ENCODE measurements at regions not wholly inside any gene's neighbourhood (a gene's known extent, or its start where the extent isn't known, plus 50 kb on each side); places are given as distances from the start of the nearest gene placed in this dataset.
"Not testable (repeated sequence)": the region's sequence is repeated elsewhere in the genome, so short reads cannot be mapped to it uniquely, and the experiment has no call there.

DNA sequence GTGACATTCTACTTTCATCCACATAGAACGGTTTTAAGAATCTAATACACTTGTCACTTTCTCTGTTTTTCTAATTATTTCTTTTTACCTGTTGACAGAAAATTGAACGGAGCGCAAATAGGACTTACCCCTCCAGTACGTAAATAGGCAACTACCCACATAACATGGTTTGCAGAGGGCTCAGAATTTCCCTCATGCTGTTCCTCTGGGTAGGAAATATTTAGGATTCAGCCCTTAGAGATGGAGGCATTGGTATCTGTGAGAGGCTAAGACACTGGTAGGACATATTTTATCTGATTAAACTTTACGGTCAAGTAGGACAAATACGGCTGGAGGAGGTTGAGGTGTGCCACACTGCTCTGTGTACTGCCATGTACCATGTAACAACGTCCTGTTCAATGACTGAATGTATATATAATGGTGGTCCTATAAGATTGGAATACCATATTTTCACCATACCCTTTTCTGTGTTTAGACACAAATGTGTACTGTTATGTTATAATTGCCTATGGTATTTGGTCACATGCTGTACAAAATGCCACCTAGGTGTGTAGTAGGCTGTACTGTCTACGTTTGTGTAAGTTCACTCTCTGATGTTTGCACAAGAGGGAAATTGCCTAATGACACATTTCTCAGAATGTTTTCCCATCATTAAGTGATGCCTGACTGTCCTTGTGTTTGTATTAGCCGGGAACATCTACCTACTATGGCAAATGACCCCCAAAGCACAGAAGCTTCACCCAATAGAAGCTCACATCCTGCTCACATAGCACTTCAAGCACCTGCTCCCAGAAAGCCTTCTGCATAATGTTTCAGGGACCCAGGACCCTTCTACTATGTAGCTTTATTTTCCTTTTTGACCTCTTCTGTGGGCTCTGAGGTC lies 429.4 kb upstream of the AKR1E2 start:
- H3K4me3 ChIP-seq (ENCODE audit: low read depth, low read length), result no peak overlapping the region
- no peak for TF ChIP-seq CTCF (IDR thresholded peaks at IDR 0.05; ENCODE audit: low read depth, low read length)

DNA sequence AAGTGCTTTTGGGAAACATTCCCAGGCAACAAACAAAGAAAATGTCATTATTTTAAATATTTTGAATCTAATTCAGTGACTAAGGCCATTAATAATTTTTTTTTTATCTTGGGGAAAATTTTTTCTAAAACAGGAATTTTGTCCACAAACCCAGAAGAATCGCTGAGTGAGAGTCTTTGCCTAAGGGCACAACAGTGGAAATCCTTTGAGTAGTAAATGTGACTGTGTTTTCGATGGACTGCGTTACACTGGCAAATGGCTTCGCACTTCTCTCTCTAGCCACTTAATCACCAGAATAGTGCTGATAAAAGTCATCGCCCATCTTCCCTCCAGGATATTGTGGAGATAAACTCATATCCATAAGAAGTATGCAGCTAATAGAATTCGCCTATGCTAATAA lies 430.3 kb upstream of the AKR1E2 start:
- H3K4me3 ChIP-seq (ENCODE audit: low read depth, low read length), result no peak overlapping the region
- TF ChIP-seq CTCF (IDR thresholded peaks at IDR 0.05; ENCODE audit: low read depth, low read length), result no peak

DNA sequence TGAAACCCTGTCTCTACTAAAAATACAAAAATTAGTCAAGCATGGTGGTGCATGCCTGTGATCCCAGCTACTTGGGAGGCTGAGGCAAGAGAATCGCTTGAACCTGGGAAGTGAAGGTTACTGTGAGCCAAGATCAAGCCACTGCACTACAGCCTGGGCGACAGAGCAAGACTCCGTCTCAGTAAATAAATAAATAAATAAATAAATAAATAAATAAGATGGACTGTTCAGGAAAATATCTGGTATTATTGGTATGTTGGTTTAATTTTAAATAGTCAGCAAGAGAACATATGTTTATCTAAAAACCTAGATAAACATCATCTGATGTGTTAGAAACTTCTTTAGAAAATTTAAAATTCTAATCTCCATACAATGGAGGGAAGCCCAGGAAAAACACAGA lies 431.6 kb upstream of the AKR1E2 start:
- not testable (repeated sequence) for H3K4me3 ChIP-seq (ENCODE audit: low read depth, low read length)

- TF ChIP-seq CTCF (IDR thresholded peaks at IDR 0.05; ENCODE audit: low read depth, low read length), result no peak
- H3K4me3 ChIP-seq (ENCODE audit: low read depth, low read length), result no peak overlapping the region
These were observed 434.3 kb upstream of the AKR1E2 start for GRCh38 chr10:4391683-4392082.

GRCh38 chr10:4390219-4390618 lies 435.8 kb upstream of the AKR1E2 start:
- no peak for TF ChIP-seq CTCF (IDR thresholded peaks at IDR 0.05; ENCODE audit: low read depth, low read length)

DNA sequence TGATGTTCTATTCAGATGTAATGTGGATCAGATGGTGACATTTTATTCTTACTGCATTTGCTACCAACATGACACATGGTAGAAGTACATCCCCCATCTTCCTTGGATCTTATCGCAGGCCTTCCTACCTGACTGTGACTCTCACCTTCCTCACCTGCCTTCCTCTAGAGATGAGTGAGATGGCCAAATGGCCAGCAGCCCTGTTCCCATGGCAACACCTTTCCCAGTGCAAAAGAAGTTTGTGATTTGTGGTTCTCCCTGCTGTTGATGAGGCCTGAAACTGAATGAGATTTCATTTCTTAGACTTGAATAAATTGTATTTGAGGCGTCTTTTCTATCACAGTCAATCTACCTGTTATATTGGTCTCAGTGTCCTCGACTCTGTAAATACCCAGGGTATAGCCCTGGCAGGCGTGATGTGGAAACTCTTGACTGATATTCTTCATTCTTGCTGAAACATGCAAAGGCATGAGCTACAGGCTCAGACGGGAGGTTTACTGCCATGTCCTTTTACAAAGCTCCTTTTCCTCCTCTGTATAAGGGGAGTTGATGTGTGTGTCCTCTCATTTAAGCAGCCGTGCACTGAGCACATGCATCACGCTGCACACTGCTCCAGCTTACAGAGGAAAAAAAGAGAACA lies 440.7 kb upstream of the AKR1E2 start:
- no peak for TF ChIP-seq CTCF (IDR thresholded peaks at IDR 0.05; ENCODE audit: low read depth, low read length)
- H3K4me3 ChIP-seq (ENCODE audit: low read depth, low read length), result no peak overlapping the region

More at GRCh38 chr10:4390219-4390618, 435.8 kb upstream of the AKR1E2 start:
- no peak overlapping the region for H3K4me3 ChIP-seq (ENCODE audit: low read depth, low read length)

DNA sequence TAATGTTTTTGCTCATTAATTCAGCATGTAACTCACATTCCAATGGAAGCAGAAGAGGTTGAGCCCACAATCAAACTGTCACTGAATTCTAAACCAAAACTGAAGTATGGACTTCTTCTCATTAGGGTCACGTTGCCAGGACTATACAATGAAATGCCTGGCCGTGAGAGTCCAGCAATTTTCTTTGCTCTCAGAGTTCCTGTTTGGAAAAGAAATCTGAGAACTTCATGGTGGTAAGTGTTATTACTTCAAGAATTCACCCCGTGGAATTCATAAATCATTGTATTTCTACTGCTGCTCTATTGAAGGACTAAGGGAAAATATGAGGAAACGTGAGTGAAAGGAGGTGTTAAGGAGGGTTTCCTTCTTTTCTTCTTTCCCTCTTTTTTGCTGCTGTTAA lies 441.8 kb upstream of the AKR1E2 start:
- no peak for TF ChIP-seq CTCF (IDR thresholded peaks at IDR 0.05; ENCODE audit: low read depth, low read length)
- H3K4me3 ChIP-seq (ENCODE audit: low read depth, low read length), result peak overlapping the region; percentile 8; the same call in 1 of the 2 replicates
